Heart left ventricle (tissue), 13 donors: ENCODE measurements at regions not wholly inside any gene's neighbourhood (a gene's known extent, or its start where the extent isn't known, plus 50 kb on each side); places are given as distances from the start of the nearest gene placed in this dataset.
"Not testable (repeated sequence)": the region's sequence is repeated elsewhere in the genome, so short reads cannot be mapped to it uniquely, and the experiment has no call there.

Experiments used
- CTCF ChIP-seq, 12 donors: fragments of 200-600 bp; sonication (generic) in 4 of 12; IDR thresholded peaks; one replicate each; pipeline versions ENCODE4 v1.5.0 to v1.8.0; 2018 to 2022; ENCODE audit warnings: antibody characterized with exemption in 12 of 12, mild to moderate bottlenecking in 5 of 12
- POLR2A ChIP-seq, 2 donors: fragments of 450-650 bp; IDR thresholded peaks; one replicate each; pipeline ENCODE4 v1.6.1; 2017; ENCODE audit warnings: antibody characterized with exemption in 2 of 2, mild to moderate bottlenecking in 2 of 2, moderate library complexity in 2 of 2
- donor health status: ischemic (EF 13 %, LVEDD 7.1; RV severe dilation, severe dysfunction).
- donor health status: DM: no; HTN: yes; CAD: no.
- donor health status: DM: no; HTN: no; CAD: no.
- donor health status: ischemic (EF 25% LVEDD 6.9; RV normal size, moderate dysfunction).
- donor health status: ischemic (EF 25% LVEDD 5.7; RV mildly dilated, moderate dysfunction).
- donor health status: ischemic (EF 35%, LVEDD 5.7; RV mildly dilated, moderate dysfunction).
- donor health status: nonischemic (EF 11% LVEDD 7.7; RV severe dilation, severe dysfunction).
- donor health status: DM: yes; HTN: yes; CAD: no.
- donor health status: PGD.
- donor health status: ischemic (EF 29% LVEDD 5.4; RV normal size, mild dysfunction).
- donor health status: nonischemic (EF 23%, LVEDD 6.1; RV moderate dilation, normal function).

- TF ChIP-seq CTCF, POLR2A (IDR thresholded peaks at IDR 0.05): not testable (repeated sequence)
Measured at GRCh38 chr6:11842795-11843194, 64.2 kb upstream of the ADTRP start.
